ENCODE measurements at regions not wholly inside any gene's neighbourhood (a gene's known extent, or its start where the extent isn't known, plus 50 kb on each side); places are given as distances from the start of the nearest gene placed in this dataset.

DNA sequence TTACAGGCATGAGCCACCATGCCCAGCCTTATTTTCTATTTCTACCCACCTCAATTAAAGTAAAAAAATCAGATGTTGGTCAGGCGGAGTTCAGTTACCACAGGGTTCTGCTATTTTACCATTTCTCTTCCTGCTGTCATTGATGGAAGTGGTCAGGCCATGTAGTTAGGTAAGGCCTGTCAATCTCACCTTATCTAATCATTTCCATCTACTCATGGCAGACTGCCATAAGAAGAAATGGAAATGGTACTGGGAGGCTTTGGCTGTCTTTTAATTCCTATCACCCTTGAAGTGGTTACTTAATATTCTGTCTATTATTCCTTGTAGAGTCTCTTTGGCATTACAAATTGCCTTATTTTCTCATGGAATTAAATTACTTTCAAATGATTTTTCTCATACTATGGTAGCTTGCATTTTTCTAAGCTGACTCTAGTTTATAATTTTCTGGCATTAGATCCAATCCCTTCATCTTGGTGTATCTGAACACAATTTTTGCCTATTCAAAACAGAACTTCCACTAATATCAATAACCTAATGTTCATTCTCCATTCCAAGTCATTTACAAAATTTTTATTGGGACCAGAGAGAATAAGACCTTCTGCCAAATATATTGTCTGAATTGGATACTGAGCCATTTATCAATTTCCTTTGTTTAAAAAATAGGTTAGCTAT is 198.7 kb downstream of the DACT1 start:
- DNase-seq (ENCODE audit: low read depth in 3 of 3, low spot score in 1 of 3) = no peak

DNA sequence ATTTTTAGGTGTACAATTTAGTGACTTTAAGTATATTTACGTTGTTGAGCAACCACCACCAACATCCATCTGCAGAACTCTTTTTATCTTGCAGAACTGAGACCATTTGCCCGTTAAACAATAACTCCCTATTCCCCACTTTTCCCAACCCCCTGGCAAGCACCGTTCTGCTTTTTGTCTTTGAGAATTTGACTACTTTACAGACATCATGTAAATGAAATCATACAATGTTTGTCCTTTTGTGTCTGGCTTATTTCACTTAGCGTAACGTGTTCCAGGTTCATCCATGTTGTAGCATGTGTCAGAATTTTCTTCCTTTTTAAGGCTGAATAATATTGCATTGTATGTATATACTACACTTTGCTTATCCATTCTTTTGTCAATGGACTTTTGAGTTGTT is 201.5 kb downstream of the DACT1 start:
- DNase-seq (ENCODE audit: low read depth in 3 of 3, low spot score in 1 of 3) = no peak

DNA sequence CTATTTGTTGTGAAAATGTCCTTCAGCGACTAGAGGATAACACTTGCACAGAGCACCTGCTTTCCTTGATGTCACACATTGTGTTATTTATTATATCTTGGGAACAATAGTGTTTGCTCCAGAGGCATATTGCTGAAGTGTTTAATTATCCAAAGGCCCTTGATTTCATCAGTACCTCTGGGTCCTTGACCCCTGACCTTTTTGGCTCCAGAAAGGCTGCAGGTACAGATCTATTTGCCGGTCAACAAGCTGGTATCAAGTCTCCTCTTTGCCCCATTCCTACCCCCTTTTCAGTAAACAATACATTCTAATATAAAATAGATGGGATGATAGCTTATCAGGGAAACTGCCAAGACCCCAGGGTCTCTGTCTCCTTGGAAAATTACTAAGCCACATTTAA is 206.8 kb downstream of the DACT1 start:
- DNase-seq (ENCODE audit: low read depth in 3 of 3, low spot score in 1 of 3) = no peak

DNA sequence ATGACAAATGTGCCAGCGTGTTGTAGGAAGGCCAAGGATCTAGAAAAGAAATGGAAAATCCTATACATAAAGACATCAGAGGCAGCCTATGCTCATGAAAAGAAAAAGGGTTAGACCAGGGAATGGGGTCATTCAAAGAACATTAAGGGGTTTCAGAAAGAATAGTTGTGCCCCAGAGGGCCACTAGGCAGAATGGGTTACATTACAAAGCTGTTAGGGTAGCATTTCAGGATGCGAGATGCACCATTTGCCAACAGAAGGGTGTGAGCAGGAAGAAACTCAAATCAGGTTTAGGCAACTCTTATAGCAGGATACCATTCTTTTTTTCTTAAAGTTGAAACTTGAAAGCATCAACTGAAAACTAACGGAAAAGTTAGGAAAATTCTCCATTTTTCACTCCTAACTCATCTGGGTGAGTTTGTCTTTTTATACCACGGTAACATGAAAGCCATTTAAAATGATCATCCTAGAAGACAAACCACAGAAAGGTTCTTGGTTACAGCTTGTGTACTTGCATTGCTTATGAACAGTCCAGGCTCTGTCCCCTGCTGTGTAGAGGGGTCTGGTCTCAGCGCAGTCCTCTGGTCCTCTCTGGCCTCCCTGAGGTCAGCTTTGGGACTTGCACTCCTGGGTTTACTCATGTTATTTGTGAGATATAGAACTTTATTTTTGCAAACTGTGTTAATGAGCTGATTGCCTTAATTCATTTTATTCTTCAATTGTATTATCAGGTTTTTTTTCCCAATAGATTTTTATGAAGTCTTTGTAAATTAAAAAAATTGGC is 209.1 kb downstream of the DACT1 start:
- DNase-seq (ENCODE audit: low read depth in 3 of 3, low spot score in 1 of 3) = no peak

DNA sequence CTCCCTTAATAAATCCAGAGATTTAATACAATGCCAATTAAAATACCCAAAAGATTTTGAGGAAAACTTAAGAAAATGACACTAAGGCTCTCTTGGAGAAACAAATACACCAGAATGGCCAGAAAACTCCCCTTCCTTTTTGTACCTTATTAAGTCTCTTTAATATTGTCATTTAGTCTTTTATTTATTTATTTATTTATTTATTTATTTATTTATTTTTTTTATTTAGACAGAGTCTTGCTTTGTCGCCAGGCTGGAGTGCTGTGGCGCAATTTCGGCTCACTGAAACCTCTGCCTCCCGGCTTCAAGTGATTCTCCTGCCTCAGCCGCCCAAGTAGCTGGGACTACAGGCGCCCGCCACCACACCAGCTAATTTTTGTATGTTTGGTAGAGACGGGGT is 210.6 kb downstream of the DACT1 start:
- no peak for DNase-seq (ENCODE audit: low read depth in 3 of 3, low spot score in 1 of 3)

DNA sequence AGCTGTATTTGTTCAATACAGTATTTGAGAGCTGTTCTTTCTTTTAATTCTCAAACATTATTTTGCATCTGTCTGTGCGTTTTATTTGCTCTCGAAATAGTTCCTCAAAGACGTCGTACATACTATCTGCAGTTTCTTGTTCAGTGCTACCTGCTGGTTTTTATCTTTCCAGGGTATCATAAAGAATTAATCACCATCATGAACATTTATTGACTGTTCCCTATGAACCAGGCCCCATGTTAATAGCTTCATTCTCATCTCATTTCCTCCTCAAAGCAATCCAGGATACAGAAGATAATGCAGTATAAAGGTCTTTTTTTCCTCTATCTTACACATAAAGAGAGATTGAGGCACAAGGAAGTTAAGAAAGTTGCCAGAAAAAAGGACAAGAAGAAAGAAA is 211.8 kb downstream of the DACT1 start:
- DNase-seq (ENCODE audit: low read depth in 3 of 3, low spot score in 1 of 3) = no peak

DNA sequence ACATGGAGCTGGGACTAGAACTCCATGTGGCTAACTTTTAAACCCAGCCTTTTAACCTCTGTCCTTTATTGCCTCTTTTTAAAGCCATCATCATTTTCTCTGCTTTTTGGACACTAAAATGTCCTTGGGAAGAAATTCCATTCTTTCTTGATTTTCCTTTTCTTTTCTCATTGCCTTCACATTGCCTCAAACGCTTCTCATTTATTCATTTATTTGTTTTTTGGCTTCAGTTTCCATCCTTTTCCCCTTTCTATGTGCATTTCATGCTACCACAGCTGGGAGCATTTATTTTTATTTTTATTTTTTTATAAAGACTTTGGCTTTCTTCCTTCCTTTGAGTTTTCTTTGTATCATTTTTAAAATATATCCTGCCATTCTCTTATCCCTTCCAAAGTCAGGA is 212.2 kb downstream of the DACT1 start:
- DNase-seq (ENCODE audit: low read depth in 3 of 3, low spot score in 1 of 3) = no peak

DNA sequence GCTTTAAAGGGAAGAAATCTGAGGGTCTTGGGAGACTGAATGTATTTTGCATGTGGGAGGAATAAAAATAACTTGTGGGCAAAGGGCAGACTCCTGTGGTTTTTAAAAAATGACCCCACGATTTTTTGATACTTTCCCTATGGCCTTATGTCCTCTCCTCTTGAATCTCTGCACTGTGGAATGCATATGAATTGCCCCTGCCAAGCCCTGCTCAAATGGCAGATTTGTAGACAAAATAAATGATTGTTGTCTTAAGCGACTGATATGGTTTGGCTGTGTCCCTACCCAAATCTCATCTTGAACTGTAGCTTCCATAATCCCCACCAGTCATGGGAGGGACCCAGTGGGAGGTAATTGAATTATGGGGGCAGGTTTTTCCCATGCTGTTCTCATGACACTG is 223.8 kb downstream of the DACT1 start:
- no peak for DNase-seq (ENCODE audit: low read depth in 3 of 3, low spot score in 1 of 3)

DNA sequence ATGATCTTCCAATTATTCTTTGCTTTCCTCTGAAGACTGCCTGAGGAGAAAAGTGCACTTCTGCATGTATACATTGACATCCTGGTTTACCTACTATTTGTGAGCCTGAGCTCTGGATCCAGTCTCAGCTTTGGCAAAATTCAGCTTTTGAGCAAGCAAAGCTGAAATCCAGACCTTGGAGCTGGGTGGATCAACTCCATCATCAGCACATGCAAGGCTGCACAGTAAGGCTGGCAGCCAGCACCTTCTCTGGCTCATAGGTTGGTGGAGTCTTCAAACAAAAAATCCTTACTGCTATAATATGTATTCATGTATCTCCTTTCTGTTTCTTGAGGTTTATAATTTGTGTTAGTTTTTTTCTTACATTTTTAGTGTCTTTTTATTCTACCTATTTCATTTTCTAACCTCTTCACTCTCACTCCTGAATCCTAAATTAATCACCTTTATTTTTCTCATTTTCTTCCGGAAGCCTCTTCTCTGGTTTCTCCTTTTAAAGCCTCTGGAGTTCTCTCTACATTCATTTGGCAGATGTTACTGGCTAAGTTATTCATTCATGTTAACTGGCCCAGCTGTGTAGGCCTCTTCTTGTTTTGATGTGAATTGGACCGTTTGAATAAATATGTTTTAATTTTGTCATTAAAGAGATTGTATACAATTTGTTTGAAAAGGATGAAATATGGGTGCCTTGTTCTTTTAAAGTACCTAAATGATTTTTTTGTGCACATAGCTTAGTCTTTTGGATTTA is 224.8 kb downstream of the DACT1 start:
- no peak for DNase-seq (ENCODE audit: low read depth in 3 of 3, low spot score in 1 of 3)

DNA sequence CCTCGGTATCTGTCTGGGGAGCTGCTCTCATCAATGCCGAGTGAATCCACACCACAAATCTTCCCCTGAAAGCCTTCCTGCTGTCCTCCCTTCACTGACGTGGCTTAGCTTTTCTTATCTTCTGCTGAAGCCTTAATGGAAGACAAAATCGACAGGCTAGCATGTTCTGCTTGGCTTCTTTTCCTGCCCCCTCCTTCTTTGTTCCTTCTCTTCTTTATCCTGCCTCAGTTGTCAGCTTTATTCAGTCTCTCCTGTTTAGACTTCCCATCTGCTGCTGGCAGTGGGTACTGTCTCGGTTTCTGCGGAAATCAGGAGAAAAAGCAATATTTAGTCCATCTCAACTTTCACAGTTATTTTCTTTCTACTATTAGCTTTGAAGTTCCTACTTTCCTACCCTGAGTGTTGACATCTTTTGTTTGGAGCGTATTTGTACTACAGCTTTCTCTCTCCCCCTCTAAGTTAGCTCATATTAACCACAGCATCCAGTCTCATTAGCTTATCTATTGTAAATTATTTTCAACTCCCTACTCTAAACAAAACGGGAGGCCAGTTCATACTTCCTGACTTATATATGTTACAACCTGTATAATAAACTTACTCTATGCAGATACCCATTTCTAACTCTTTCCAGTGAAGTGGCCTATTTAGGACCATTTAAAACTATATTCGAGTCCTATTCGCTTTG is 226.0 kb downstream of the DACT1 start:
- no peak for DNase-seq (ENCODE audit: low read depth in 3 of 3, low spot score in 1 of 3)

DNA sequence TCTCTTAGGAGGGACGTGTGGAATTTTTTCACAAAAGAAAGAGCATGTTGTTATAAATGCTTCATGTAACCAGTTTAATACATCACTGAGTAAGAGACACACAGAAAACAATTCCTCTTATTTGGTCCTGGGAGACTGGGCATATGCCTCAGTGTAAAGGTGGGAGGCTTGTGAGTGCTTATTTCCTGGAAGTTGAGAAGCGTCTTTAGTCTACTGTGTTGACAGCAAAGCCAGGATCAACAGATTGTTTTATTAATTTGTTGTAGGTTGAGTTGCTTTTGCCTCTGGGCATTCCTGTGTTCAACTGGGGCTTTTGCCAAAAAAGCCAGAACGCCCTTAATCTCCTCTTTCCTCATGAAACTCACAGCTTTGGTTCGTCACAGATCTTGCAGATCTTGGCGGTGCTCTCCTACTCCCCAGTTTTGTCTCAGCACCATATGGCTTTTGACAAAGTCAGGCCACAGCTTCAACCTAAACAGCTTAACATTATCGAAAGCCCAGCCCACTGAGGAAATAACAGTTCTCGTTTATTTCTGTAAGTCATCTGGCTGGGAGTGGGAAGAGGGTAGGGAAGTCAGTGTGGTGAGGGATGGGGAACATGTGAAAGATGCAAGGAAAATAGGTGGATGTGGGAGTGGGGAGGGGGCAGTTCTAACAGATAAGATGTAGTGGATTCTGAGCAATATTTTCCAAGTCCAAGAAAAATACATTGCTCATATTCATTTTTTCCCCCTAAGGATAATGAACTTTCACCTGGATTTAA is 227.2 kb downstream of the DACT1 start:
- no peak for DNase-seq (ENCODE audit: low read depth in 3 of 3, low spot score in 1 of 3)

DNA sequence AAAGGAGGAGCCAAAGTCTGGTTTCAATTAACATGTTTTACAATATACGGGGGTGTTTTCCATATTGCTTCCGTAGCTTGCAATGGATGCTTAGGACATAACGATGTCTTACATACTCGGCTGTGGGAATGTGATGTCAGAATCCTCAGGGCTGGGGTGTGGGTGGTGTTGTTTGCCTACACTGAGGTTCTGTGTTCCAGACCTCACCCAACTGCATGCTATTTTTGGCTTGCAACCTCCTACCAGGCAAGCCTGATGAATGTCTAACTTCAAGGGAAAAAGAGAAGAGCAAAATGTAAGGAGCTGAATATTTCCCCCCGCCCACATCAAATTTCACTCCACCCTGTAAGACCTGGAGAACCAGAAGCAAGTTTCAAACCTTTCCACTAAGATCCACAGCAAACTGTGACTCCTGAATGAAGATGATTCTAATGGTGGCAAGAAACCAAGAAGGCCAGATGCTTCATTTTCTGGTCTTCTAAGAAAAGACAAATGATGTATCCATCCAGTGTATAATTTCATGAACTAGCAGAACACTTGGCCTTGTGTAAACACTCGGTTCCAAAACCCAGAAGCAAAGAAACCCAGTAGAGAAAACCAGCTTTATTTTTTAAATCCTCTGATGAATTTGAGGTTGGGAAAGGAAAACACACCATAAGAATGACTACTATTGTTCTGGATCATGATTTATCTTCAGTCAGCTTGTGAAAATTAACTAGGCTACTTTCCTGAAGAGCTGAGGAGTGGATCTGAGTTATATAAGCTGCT is 227.9 kb downstream of the DACT1 start:
- no peak for DNase-seq (ENCODE audit: low read depth in 3 of 3, low spot score in 1 of 3)

DNA sequence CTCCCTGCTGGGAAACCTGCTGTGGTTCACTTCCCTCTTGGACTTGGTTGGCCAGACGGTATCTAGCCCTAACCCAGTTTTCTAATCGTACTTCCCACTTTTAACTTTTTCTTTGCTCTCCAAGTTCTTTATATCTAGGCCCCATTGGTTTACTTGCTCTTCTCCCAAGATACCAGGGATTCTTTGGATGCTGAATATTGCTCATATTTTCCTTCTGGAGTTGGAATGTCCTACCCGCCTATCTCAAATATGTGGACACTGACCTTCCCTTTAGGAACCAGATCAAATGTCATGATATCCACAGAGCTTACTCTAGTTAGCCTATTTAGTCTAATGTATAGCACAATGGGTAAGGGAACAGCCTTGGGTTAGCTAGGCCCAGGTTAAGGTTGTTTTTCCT is 228.6 kb downstream of the DACT1 start:
- no peak for DNase-seq (ENCODE audit: low read depth in 3 of 3, low spot score in 1 of 3)

DNA sequence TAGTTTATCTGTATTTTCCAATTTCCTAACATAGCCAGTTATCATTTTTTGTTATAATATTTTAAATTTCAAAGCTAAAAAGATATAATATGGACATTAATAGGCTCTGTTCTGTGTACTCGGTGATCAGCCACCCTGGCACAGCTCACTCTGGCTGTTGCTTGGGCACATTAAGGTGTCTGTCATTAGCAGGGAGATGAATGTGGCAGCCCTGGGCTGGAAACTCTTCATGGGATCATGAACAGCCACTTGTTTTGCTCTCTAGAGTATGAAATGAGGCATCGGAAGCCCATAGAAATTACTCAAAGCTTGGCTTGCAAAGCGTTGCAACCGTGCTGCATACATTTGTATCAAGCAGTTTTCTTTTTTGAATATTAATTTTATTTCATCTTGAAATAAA is 233.2 kb downstream of the DACT1 start:
- no peak for DNase-seq (ENCODE audit: low read depth in 3 of 3, low spot score in 1 of 3)

DNA sequence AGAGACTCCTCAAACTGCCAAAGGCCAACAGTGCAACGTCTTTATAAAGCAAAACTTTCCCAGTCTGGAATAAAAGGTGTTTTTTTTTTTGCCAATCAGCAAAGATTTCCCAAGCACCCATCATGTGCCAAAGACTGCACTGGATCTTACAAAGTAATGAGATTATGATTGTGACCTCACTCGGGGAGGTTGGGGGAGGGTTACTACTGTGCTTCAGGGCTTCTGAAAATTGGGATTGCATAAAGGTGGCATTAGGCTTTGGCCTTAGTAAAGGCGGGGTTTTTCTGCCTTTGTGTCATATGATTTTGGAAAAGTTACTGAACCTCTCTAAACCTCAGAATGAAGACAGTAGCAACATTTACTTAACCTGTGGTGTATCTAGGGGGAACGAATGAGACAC is 233.8 kb downstream of the DACT1 start:
- DNase-seq (ENCODE audit: low read depth in 3 of 3, low spot score in 1 of 3) = no peak

DNA sequence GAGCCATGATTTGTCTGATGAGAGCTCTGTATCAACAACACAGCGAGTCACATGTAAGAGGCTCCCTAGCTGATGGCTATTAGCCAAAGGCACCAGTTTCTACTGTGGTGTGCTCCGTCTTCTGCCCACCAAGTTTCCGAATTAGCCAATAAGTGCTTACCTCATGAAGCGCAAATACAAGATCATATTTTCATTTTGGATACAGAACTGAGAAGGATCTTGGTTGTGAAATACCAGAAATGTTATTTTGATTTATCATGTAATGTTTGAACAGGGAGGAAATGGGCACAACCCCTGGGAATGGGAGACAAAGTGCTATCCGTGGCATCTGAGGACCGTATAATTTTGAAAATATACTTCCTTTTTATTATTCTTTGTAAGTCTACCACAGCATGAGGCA is 234.3 kb downstream of the DACT1 start:
- no peak for DNase-seq (ENCODE audit: low read depth in 3 of 3, low spot score in 1 of 3)

DNA sequence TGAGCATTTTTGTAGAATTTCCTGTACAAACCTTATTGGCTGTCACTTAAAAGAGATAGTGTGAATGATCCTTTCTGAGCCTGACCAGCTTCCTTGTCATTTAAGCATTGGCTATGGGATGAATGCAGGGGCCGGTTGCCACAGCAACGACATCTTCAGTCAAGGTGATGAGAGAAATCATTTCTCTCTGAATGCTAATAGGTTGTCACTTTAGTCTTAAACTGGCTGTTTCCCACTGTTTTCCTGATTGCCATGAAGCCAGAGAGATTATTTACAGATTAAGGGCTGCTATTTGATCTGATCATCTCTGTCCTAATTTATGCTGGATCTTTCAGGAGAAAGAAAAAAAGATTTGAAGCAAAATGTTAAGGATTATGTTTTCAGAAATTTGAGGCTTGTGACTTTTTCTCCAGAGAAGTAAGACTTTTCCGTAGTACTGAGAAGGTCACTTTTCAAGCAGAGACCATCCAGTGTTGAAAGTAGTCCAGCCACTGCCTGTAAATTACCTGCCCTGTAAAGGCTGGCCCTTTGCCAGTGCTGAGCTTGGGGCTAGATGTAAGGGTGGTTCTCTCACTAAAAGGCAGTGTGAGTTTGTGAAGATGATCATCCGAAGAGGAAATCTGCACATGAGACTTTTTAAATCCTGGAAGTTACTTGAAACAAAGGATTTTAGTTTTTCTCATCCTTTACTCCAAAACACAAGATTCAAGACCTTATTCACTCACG is 235.6 kb downstream of the DACT1 start:
- DNase-seq (ENCODE audit: low read depth in 3 of 3, low spot score in 1 of 3) = no peak

DNA sequence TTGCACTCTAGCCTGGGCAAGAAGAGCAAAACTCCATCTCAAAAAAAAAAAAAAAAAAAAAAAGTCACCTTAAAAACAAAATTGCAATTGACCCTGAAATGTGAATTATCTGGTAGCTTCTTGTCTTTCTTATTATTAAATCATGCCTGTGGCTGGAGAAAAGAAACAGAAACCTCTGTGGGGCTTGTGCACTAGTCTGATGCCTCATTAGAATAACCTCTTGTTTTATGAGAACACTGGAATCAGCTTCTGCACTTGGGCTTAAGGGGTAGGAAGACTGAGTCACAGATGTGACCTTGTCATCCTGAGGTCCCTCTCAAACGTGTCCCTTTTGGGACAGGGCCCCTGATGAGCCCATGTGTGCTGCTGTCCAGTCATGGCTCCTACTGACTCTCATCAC is 237.9 kb downstream of the DACT1 start:
- no peak for DNase-seq (ENCODE audit: low read depth in 3 of 3, low spot score in 1 of 3)

DNA sequence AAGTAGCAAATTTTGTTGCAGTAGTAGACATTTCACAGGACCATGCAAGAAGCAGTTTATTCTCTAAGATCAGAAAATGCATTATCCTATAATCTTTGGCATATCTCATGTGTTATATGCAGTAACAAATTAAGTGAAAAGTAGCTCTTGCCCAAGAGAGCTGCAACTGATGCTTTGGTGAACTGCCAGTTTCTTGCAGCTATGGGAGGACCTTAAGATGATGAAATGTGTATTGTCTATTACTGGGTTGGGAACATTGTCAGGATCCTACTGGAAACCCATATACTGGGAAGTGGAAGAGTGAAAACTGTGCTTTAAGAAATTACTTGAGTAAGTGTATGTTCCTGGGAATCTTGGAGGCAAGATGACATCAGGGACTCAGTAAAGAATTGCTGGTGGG is 238.8 kb downstream of the DACT1 start:
- no peak for DNase-seq (ENCODE audit: low read depth in 3 of 3, low spot score in 1 of 3)

Data from stimulated activated CD4-positive, alpha-beta T cell treated with anti-CD3 and anti-CD28 coated beads, TNF-alpha, amount 100 ng/mL, for 1 hour (primary cell).